ENCODE measurements at regions not wholly inside any gene's neighbourhood (a gene's known extent, or its start where the extent isn't known, plus 50 kb on each side); places are given as distances from the start of the nearest gene placed in this dataset.

DNA sequence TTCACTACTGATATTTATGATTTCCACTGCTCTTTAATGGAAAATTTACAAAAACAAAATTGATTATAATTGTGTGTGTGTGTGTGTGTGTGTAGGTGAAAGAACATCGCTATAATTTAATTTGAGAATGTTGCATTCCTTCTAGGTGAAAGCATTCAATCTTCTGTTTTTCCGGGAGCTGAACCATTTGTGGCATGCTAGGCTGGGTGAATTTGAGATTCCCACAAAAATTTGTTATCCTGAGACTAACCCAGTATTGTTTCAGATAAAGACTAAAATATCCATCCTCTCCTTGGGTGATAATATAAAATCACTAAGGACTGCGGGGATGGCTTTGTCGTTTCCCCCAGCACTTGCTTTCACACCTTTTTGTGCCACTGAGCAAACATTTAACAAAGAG lies 911.2 kb upstream of the PIK3C3 start:
- DNase-seq (ENCODE audit: low read depth in 2 of 2) = no peak

GRCh38 chr18:41042866-41043265 lies 912.2 kb upstream of the PIK3C3 start:
- no peak for DNase-seq (ENCODE audit: low read depth in 2 of 2)

DNA sequence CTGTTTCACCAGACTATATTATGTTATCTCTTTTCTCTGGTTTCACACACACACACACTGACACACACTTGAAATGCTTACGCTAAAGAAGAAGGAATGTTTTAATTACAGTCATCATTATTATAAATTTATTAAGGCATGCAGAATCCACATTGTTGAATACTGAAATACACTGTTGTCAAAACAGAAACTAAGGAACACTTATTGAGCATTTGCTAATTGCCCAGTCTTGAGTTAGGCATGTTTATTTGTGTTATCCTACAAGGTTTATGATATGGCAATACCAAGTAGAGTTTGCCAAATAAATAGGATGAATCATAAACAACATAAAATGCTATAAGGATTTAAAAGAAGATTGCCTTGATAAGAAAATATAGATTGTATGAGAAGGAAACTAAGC lies 917.0 kb upstream of the PIK3C3 start:
- no peak for DNase-seq (ENCODE audit: low read depth in 2 of 2)

GRCh38 chr18:41036346-41036745 lies 918.7 kb upstream of the PIK3C3 start:
- no peak for DNase-seq (ENCODE audit: low read depth in 2 of 2)

DNA sequence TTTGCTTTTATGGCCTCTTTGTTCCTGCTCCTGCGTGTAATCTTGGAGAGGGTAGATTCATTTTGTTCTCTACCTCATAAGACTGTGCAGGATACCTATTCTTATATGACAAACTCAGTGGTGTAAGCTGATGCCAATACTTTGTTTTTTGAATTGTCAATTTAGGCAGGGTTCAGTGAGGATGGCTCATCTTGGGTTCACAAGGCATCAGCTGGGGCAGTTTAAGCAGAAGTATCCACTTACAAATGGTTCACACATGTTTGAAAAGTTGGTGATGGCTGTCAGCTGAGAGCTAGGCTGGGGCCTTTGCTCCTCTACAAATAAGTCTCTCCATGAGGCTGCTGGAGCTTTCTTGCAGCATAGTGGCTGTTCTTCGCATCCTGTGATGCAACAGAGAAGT lies 920.6 kb upstream of the PIK3C3 start:
- no peak for DNase-seq (ENCODE audit: low read depth in 2 of 2)

DNA sequence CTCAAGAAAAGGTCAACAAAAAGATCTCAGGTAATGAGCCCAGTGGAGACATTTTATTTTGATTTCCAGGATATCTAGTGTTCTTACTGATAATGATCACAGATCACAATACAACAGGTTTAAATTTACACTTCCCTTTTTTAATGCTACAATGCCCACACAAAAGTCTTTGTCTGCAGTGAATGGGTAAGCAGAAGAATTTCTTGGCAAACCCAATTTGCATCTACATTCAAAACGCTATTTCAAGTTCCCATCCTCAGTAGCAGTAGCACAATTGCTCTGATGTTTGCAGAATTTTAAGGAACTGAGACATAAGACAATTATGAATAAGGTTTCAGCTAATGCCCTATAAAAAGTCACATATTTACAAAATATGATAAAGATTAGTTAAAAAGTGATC lies 929.4 kb upstream of the PIK3C3 start:
- no peak for DNase-seq (ENCODE audit: low read depth in 2 of 2)

GRCh38 chr18:41024792-41025191 lies 930.2 kb upstream of the PIK3C3 start:
- no peak for DNase-seq (ENCODE audit: low read depth in 2 of 2)

- no peak for DNase-seq (ENCODE audit: low read depth in 2 of 2)
Observed at GRCh38 chr18:41022484-41022883, 932.5 kb upstream of the PIK3C3 start.

- DNase-seq (ENCODE audit: low read depth in 2 of 2) = no peak
Observed at GRCh38 chr18:41021089-41021488, 933.9 kb upstream of the PIK3C3 start.

GRCh38 chr18:41012194-41012593 lies 942.8 kb upstream of the PIK3C3 start:
- no peak for DNase-seq (ENCODE audit: low read depth in 2 of 2)

GRCh38 chr18:41009926-41010325 lies 945.1 kb upstream of the PIK3C3 start:
- no peak for DNase-seq (ENCODE audit: low read depth in 2 of 2)

DNA sequence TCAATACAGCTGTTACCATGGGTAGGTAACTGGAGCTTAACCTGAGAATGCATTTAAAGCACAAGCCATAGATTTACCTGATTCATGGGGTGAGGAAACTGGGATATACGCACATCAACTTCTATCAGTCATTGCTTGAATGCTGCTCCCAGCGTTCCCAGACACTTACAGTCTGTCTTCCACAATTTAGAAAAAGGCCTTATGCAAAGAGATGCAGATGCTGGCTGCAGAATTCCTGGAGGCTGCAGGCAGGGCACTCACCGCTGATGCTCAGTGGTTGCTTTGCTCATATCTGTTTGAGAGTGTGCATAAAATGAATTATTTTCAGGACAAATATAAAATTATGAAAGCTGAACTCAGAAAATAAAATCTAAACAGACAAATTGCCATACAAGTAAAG lies 950.7 kb upstream of the PIK3C3 start:
- no peak for DNase-seq (ENCODE audit: low read depth in 2 of 2)

- no peak for DNase-seq (ENCODE audit: low read depth in 2 of 2)
Observed at GRCh38 chr18:40995529-40995928, 959.5 kb upstream of the PIK3C3 start.

GRCh38 chr18:40993363-40993762 lies 961.7 kb upstream of the PIK3C3 start:
- DNase-seq (ENCODE audit: low read depth in 2 of 2) = no peak

GRCh38 chr18:40987581-40987980 lies 967.5 kb upstream of the PIK3C3 start:
- DNase-seq (ENCODE audit: low read depth in 2 of 2) = no peak

- no peak for DNase-seq (ENCODE audit: low read depth in 2 of 2)
Observed at GRCh38 chr18:40985436-40985835, 969.6 kb upstream of the PIK3C3 start.

GRCh38 chr18:40984856-40985255 lies 970.2 kb upstream of the PIK3C3 start:
- no peak for DNase-seq (ENCODE audit: low read depth in 2 of 2)

DNA sequence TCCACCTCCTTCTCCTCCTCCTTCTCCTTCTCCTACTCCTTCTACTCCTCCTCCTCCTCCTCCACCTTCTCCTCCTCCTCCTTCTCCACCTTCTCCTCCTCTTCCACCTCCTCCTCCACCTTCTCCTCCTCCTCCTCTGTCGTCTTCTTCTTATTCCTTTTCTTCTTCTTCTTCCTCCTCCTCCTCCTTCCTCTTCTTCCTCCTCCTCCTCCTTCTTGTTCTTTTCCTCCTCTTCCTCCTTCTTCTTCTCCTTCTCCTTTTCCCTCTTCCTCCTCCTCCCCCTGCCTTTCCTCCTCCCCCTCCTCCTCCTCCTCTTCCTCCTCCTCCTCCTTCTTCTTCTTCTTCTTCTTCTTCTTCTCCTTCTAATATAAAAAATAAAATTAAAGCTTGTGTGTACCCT lies 971.2 kb upstream of the PIK3C3 start:
- DNase-seq (ENCODE audit: low read depth in 2 of 2) = no peak

DNA sequence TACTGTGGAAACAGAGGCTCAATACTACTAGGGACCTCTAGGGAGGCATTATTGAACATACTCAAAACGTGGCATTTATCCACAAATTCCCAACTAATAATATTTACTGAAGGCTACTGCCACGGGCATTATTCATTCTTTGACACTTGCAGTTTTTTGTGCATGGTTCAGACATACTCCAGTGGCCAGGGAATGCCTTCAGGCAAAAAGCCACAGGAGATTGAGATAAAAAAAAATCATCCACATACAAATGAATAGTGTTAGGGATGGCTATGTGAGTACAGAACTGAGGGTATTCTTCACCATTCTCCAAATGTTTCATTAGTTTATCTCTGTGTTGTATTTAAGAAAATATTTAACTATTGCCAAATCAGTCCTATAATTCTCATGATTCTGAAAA lies 974.9 kb upstream of the PIK3C3 start:
- no peak for DNase-seq (ENCODE audit: low read depth in 2 of 2)

- DNase-seq (ENCODE audit: low read depth in 2 of 2) = no peak
Observed at GRCh38 chr18:40976050-40976449, 979.0 kb upstream of the PIK3C3 start.

- DNase-seq (ENCODE audit: low read depth in 2 of 2) = no peak
Observed at GRCh38 chr18:40974448-40974847, 980.6 kb upstream of the PIK3C3 start.

DNA sequence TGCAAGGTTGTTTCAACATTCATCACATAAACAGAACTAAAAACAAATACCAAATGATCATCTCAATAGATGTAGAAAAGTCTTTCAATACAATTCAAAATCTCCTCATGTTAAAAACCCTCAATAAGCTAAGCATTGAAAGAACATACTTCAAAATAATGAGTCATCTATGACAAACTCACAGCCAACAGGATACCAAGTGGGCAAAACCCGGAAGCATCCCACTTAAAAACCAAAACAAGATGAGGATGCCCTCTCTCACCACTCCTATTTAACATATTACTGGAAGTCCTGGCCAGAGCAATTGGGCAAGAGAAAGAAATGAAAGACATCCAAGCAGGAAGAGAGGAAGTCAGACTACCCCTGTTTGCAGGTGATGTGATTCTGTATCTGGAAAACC lies 992.2 kb upstream of the PIK3C3 start:
- no peak for DNase-seq (ENCODE audit: low read depth in 2 of 2)

GRCh38 chr18:40957533-40958070 lies 997.4 kb upstream of the PIK3C3 start:
- no peak for DNase-seq (ENCODE audit: low read depth in 2 of 2)

DNA sequence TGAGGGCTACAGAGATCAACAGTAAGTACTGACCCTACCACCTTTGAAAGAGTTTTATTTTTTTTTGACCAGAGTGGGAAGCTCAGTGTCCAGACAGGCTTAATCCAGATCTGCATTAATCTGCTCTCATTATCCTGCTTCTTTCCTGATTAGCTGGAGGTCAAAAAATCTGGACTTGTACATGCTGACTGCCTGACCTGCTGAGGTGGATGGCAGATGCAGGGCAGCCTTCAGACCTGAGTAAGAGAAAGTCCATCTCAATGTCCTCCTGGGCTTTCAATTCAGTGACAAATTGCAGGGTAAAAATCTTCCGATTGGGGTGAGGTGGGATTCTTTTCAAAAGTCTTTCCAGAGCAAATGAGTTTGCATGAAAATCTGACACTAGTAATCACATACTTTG lies 998.8 kb upstream of the PIK3C3 start:
- no peak for DNase-seq (ENCODE audit: low read depth in 2 of 2)

GRCh38 chr18:40955351-40955750 lies 999.7 kb upstream of the PIK3C3 start:
- DNase-seq (ENCODE audit: low read depth in 2 of 2) = no peak

All from stimulated activated CD4-positive, alpha-beta T cell treated with anti-CD3 and anti-CD28 coated beads, Interleukin-4, amount 100 ng/mL, for 48 hours (primary cell).